Body of pancreas (tissue), 4 donors: ENCODE measurements at regions not wholly inside any gene's neighbourhood (a gene's known extent, or its start where the extent isn't known, plus 50 kb on each side); places are given as distances from the start of the nearest gene placed in this dataset.

Experiments used
- ATAC-seq: fragments of 150-250 bp; one replicate; pipeline ENCODE4 v1.9.1; 2016
- DNase-seq, 4 donors: peaks; one replicate each; pipeline ENCODE4 v3.0.0-alpha.2; 2019
- H3K27ac ChIP-seq, 4 donors: fragments of 200-600 bp; sonication (generic); 1 replicate in 3 of 4; 2 replicates in 1 of 4; pipeline versions ENCODE4 v1.5.1 to v1.6.1; 2016 to 2019; ENCODE audit warnings: mild to moderate bottlenecking in 1 of 4, mixed read lengths in 1 of 4, moderate library complexity in 1 of 4
- H3K27me3 ChIP-seq, 2 donors: fragments of 200-600 bp; sonication (generic); one replicate each; pipeline ENCODE4 v1.6.0; 2016; ENCODE audit warnings: mild to moderate bottlenecking in 1 of 2
- H3K36me3 ChIP-seq, 2 donors: fragments of 200-600 bp; sonication (generic); replicated peaks in 1 of 2; 2 replicates each; pipeline ENCODE4 v1.5.1; 2016; ENCODE audit warnings: low read depth in 2 of 2; ENCODE audit not compliant: insufficient read depth in 1 of 2
- H3K4me1 ChIP-seq: fragments of 200-600 bp; sonication (generic); one replicate; pipeline ENCODE4 v1.6.0; 2016
- H3K4me3 ChIP-seq, 2 donors: fragments of 200-600 bp; sonication (generic); 1 replicate in 1 of 2; 2 replicates in 1 of 2; pipeline ENCODE4 v1.5.1; 2016 to 2019
- H3K9me3 ChIP-seq, 3 donors: fragments of 200-600 bp; sonication (generic); 1 replicate in 2 of 3; 2 replicates in 1 of 3; pipeline ENCODE4 v1.5.1; 2016
- CTCF ChIP-seq, 7 experiments: fragments of 450-650 bp in 4 of 7; fragments of 200-600 bp in 3 of 7; sonication (generic) in 3 of 7; IDR thresholded peaks; one replicate each; pipeline ENCODE4 v1.5.1; 2016 to 2019; ENCODE audit warnings: antibody characterized with exemption in 7 of 7
- POLR2A ChIP-seq, 3 donors: fragments of 450-650 bp; IDR thresholded peaks; one replicate each; pipeline ENCODE4 v1.6.1; 2016; ENCODE audit warnings: antibody characterized with exemption in 3 of 3, mild to moderate bottlenecking in 2 of 3
- WGBS, 2 donors: methylation state at CpG; one replicate each; pipeline ENCODE4 v1.1.5; 2017; 5-methylcytosine and 5-hydroxymethylcytosine counted together
- intact Hi-C: fragments of 100-400 bp; cut with DNase I; formaldehyde crosslinking; loops from one replicate; pipeline ENCODE4 v1.15.1; 2023

- Histone ChIP-seq H3K27me3 (no peaks in the 10 kb centered on the region), H3K4me3 (no peak overlapping the region), H3K9me3 (peaks cover 0 to 5% (median 0%) of the 10 kb centered on the region in 3 donors), H3K4me1 (no peaks in the 10 kb centered on the region), H3K27ac (no peak overlapping the region), H3K36me3 (no peaks in the 10 kb centered on the region)
- intact Hi-C loops: no loop called here
- WGBS, 2 donors: 58 to 61% methylated on average over 7 of the region's 7 CpGs
- DNase-seq (no peak), ATAC-seq (no peak)
- TF ChIP-seq CTCF (IDR thresholded peaks at IDR 0.05) (no peak), POLR2A (IDR thresholded peaks at IDR 0.05) (no peak)
Observed at GRCh38 chr7:4428526-4428925, 253.6 kb upstream of the FOXK1 start.

GRCh38 chr7:4430227-4430626, 251.9 kb upstream of the FOXK1 start:
- no peaks in the 10 kb centered on the region for H3K27me3 ChIP-seq
- ATAC-seq: no peak
- TF ChIP-seq CTCF (IDR thresholded peaks at IDR 0.05): no peak
- TF ChIP-seq POLR2A (IDR thresholded peaks at IDR 0.05): no peak
- no peaks in the 10 kb centered on the region for H3K4me1 ChIP-seq
- no peak for DNase-seq
- H3K27ac ChIP-seq: no peak overlapping the region
- intact Hi-C loops: no loop called here
- H3K4me3 ChIP-seq: no peak overlapping the region
- WGBS, 2 donors: 21 to 35% methylated on average over 1 of the region's 1 CpG
- H3K9me3 ChIP-seq: peaks cover 0 to 5% (median 0%) of the 10 kb centered on the region in 3 donors
- no peaks in the 10 kb centered on the region for H3K36me3 ChIP-seq

- Histone ChIP-seq H3K9me3 (peaks cover 0 to 4% (median 0%) of the 10 kb centered on the region in 3 donors), H3K4me3 (no peak overlapping the region), H3K27me3 (no peaks in the 10 kb centered on the region), H3K4me1 (peaks cover 9% of the 10 kb centered on the region), H3K27ac (no peak overlapping the region), H3K36me3 (no peaks in the 10 kb centered on the region)
- DNase-seq (no peak), ATAC-seq (no peak)
- intact Hi-C loops: no loop called here
- 78 to 80% methylated on average over 13 of the region's 13 CpGs for WGBS, 2 donors
- TF ChIP-seq CTCF (IDR thresholded peaks at IDR 0.05): no peak
- TF ChIP-seq POLR2A (IDR thresholded peaks at IDR 0.05): no peak
Observed at GRCh38 chr7:4434306-4434705, 247.8 kb upstream of the FOXK1 start.

- ATAC-seq: no peak
- TF ChIP-seq CTCF (IDR thresholded peaks at IDR 0.05) (no peak), POLR2A (IDR thresholded peaks at IDR 0.05) (no peak)
Observed at GRCh38 chr7:4436361-4436895, 245.7 kb upstream of the FOXK1 start.

GRCh38 chr7:4436936-4437335, 245.2 kb upstream of the FOXK1 start:
- Histone ChIP-seq H3K27ac (no peak overlapping the region), H3K9me3 (no peaks in the 10 kb centered on the region), H3K27me3 (no peaks in the 10 kb centered on the region), H3K4me3 (no peak overlapping the region), H3K36me3 (no peaks in the 10 kb centered on the region), H3K4me1 (peaks cover 9% of the 10 kb centered on the region)
- 24 to 38% methylated on average over 3 of the region's 3 CpGs for WGBS, 2 donors
- intact Hi-C loops: no loop called here
- TF ChIP-seq CTCF (IDR thresholded peaks at IDR 0.05): no peak
- TF ChIP-seq POLR2A (IDR thresholded peaks at IDR 0.05): no peak
- ATAC-seq (no peak), DNase-seq (no peak)

More at GRCh38 chr7:4436361-4436895, 245.7 kb upstream of the FOXK1 start:
- H3K4me1 ChIP-seq: peaks cover 9% of the 10 kb centered on the region
- DNase-seq: no peak
- H3K27me3 ChIP-seq: no peaks in the 10 kb centered on the region
- no peaks in the 10 kb centered on the region for H3K36me3 ChIP-seq
- H3K4me3 ChIP-seq: no peak overlapping the region
- no peak overlapping the region for H3K27ac ChIP-seq
- 12 to 21% methylated on average over 5 of the region's 5 CpGs for WGBS, 2 donors
- no peaks in the 10 kb centered on the region for H3K9me3 ChIP-seq
- intact Hi-C loops: no loop called here
